ENCODE measurements at regions not wholly inside any gene's neighbourhood (a gene's known extent, or its start where the extent isn't known, plus 50 kb on each side); places are given as distances from the start of the nearest gene placed in this dataset.

DNA sequence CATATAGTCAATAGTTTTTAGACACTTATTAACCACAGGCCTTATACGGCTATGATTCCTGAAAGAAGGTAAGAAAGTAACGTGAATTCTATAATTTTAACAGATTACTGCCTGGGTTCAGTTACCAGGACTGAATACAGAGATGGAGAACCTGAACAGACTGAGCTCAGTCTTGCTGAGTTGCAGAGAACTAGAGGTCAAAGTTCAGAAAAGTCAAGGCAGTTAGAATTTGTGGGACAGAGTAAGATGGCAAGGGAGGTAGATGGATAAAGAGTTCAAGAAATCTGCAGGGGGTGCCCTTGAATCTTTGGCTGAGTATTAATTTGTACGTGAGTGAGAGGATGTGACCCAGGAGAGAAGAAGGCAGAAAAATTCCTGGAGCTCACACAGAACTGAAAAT is 320.1 kb upstream of the MAF start:
- Histone ChIP-seq H3K27me3 (ENCODE audit: control insufficient read depth in 2 of 2, insufficient read depth in 2 of 2, low read length in 2 of 2) (no peaks in the 10 kb centered on the region), H3K9me1 (replicated peaks; ENCODE audit: control insufficient read depth, extremely low read depth, insufficient read depth, low read length) (no peaks in the 10 kb centered on the region), H3K4me1 (ENCODE audit: control insufficient read depth, extremely low read depth, insufficient read depth, low read length) (no peaks in the 10 kb centered on the region), H3K9ac (replicated peaks; ENCODE audit: extremely low read depth, insufficient read depth, low read length) (no peak overlapping the region), H4K20me1 (replicated peaks; ENCODE audit: control insufficient read depth, extremely low read depth, insufficient read depth, low read length) (no peaks in the 10 kb centered on the region), H3K4me2 (ENCODE audit: insufficient read depth, low read length) (no peak overlapping the region), H3K36me3 (ENCODE audit: control insufficient read depth in 2 of 2, extremely low read depth in 1 of 2, insufficient read depth in 2 of 2, low read length in 2 of 2) (no peaks in the 10 kb centered on the region), H3K27ac (ENCODE audit: insufficient read depth, low read depth, low read length) (no peak overlapping the region), H3K9me3 (replicated peaks; ENCODE audit: control insufficient read depth, insufficient read depth, low read length) (no peaks in the 10 kb centered on the region), H2AFZ (ENCODE audit: low read depth, low read length) (no peak overlapping the region), H3K79me2 (ENCODE audit: control insufficient read depth, insufficient read depth, low read length) (no peaks in the 10 kb centered on the region), H3K4me3 (replicated peaks in 1 of 3; ENCODE audit: insufficient read depth in 1 of 3, low read depth in 1 of 3, low read length in 3 of 3) (no peak overlapping the region)
- no peak for FAIRE-seq
- ChIA-PET CTCF (no interaction called here), POLR2A (no interaction called here)
- dilution Hi-C loops (cut with MboI; ENCODE audit: extremely low pct_ligation_motif_present, low sequenced_read_pairs) = no loop called here
- intact Hi-C loops (cut with micrococcal nuclease) = no loop called here
- no peak for TF ChIP-seq EZH2 (IDR thresholded peaks at IDR 0.05; ENCODE audit: borderline replicate concordance, low read depth, low read length, severe bottlenecking)
- TF ChIP-seq POLR2A (IDR thresholded peaks at IDR 0.05; ENCODE audit: low read depth, low read length) = no peak
- TF ChIP-seq POLR2AphosphoS5 (IDR thresholded peaks at IDR 0.05; ENCODE audit: insufficient read depth, low read depth, low read length) = no peak
- TF ChIP-seq MYC (IDR thresholded peaks at IDR 0.05; ENCODE audit: low read depth, low read length) = no peak
- no peak for TF ChIP-seq FOS (IDR thresholded peaks at IDR 0.05; ENCODE audit: borderline replicate concordance, insufficient read depth, low read length)
- TF ChIP-seq, protein P1, sequence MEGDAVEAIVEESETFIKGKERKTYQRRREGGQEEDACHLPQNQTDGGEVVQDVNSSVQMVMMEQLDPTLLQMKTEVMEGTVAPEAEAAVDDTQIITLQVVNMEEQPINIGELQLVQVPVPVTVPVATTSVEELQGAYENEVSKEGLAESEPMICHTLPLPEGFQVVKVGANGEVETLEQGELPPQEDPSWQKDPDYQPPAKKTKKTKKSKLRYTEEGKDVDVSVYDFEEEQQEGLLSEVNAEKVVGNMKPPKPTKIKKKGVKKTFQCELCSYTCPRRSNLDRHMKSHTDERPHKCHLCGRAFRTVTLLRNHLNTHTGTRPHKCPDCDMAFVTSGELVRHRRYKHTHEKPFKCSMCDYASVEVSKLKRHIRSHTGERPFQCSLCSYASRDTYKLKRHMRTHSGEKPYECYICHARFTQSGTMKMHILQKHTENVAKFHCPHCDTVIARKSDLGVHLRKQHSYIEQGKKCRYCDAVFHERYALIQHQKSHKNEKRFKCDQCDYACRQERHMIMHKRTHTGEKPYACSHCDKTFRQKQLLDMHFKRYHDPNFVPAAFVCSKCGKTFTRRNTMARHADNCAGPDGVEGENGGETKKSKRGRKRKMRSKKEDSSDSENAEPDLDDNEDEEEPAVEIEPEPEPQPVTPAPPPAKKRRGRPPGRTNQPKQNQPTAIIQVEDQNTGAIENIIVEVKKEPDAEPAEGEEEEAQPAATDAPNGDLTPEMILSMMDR (IDR thresholded peaks at IDR 0.05; ENCODE audit: extremely low read depth in 1 of 2, insufficient read depth in 1 of 2, low read depth in 1 of 2, low read length in 2 of 2) = no peak
- no peak for TF ChIP-seq GATA2 (IDR thresholded peaks at IDR 0.05; ENCODE audit: insufficient read depth, insufficient read length, low read depth, low read length)
- no peak for TF ChIP-seq JUN (IDR thresholded peaks at IDR 0.05; ENCODE audit: borderline replicate concordance, insufficient read depth, insufficient read length, low read depth)
- no peak for TF ChIP-seq MAX (IDR thresholded peaks at IDR 0.05; ENCODE audit: insufficient read depth, insufficient read length)
- no TSS peak for BruUV-seq (replicated peaks)
- no peak for DNase-seq (ENCODE audit: low read depth, low spot score)

Data from endothelial cell of umbilical vein (primary cell).